Lung (tissue), 11 donors: ENCODE measurements at regions not wholly inside any gene's neighbourhood (a gene's known extent, or its start where the extent isn't known, plus 50 kb on each side); places are given as distances from the start of the nearest gene placed in this dataset.
A peak's percentile ranks its signal among the peaks of the same experiment; 100 is the strongest.

ENCODE experiments used
- ATAC-seq: fragments of 200-7000 bp; cut with Tn5 transposase; one replicate; pipeline ENCODE4 v1.9.1; 2020; ENCODE audit warnings: moderate number of reproducible peaks; ENCODE audit not compliant: insufficient read depth, low FRiP score
- DNase-seq, 3 donors: peaks; one replicate each; pipeline ENCODE4 v3.0.0-alpha.2; 2013 to 2017
- H3K27ac ChIP-seq, 2 donors: one replicate each; pipeline ENCODE4 v1.5.1; 2013; ENCODE audit warnings: mild to moderate bottlenecking in 2 of 2, moderate library complexity in 2 of 2, control low read depth in 1 of 2, inconsistent platforms in 1 of 2, low read depth in 1 of 2, low read length in 1 of 2
- H3K27me3 ChIP-seq, 3 donors: one replicate each; pipeline ENCODE4 v1.5.1; 2013; ENCODE audit warnings: low read length in 2 of 3; ENCODE audit not compliant: control insufficient read depth in 3 of 3, insufficient read depth in 3 of 3
- H3K36me3 ChIP-seq, 4 donors: one replicate each; pipeline ENCODE4 v1.5.1; 2013; ENCODE audit warnings: low read length in 4 of 4, mild to moderate bottlenecking in 1 of 4, moderate library complexity in 1 of 4; ENCODE audit not compliant: control insufficient read depth in 4 of 4, insufficient read depth in 4 of 4
- H3K4me1 ChIP-seq, 5 donors: one replicate each; pipeline ENCODE4 v1.5.1; 2013; ENCODE audit warnings: low read length in 5 of 5, mild to moderate bottlenecking in 2 of 5, moderate library complexity in 1 of 5; ENCODE audit not compliant: control insufficient read depth in 5 of 5, insufficient read depth in 5 of 5
- H3K4me3 ChIP-seq: one replicate; pipeline ENCODE4 v1.5.1; 2013; ENCODE audit warnings: mild to moderate bottlenecking, control low read depth, moderate library complexity
- H3K9ac ChIP-seq, 2 donors: one replicate each; pipeline ENCODE4 v1.5.1; 2013; ENCODE audit warnings: low read length in 2 of 2, control low read depth in 1 of 2; ENCODE audit not compliant: insufficient read depth in 1 of 2
- H3K9me3 ChIP-seq, 4 donors: one replicate each; pipeline ENCODE4 v1.5.1; 2013; ENCODE audit warnings: low read length in 3 of 4, mild to moderate bottlenecking in 1 of 4, moderate library complexity in 1 of 4; ENCODE audit not compliant: control insufficient read depth in 4 of 4, insufficient read depth in 3 of 4
- CTCF ChIP-seq: IDR thresholded peaks from 2 replicates; pipeline ENCODE4 v1.5.1; 2012; ENCODE audit warnings: mild to moderate bottlenecking; ENCODE audit errors: control extremely low read depth, extremely low read depth
- WGBS, 2 donors: extraction: QIAGEN DNeasy Blood & Tissue Kit; methylation state at CpG; one replicate each; pipeline ENCODE4 v1.1.7; 2013; 5-methylcytosine and 5-hydroxymethylcytosine counted together
- donor health status: control.
- donor health status: control.
- donor health status: Bipolar disorder and iron deficiency.
- donor health status: healthy.
- donor health status: DM: yes; HTN: yes; CAD: no.

DNA sequence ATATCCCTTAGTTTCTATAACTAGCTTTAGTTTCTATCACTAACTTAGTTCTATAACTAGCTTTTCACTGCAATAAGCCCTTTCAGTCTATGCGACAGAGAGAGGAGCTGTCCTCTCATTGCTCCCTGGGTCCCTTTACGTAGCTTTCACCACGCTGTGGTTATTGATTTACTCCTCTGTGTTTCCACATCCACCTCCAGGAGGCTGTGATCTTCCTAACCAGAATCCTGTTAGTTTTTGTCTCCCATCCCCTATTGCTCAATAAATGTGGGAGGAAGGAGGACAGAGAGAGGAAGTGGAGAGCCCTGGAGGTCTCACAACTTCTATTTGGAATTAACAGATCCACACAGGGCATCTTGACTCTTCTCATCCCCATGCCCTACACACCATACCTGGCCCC, 1036.1 kb downstream of the MCTP2 start:
- 56 to 73% methylated on average over 3 of the region's 3 CpGs for WGBS, 2 donors
- peaks cover 0 to 21% (median 0%) of the 10 kb centered on the region in 5 donors for H3K4me1 ChIP-seq
- H3K4me3 ChIP-seq, result no peak overlapping the region
- H3K36me3 ChIP-seq, result no peaks in the 10 kb centered on the region
- no peak overlapping the region for H3K9ac ChIP-seq
- no peaks in the 10 kb centered on the region for H3K9me3 ChIP-seq
- TF ChIP-seq CTCF, result no peak
- no peaks in the 10 kb centered on the region for H3K27me3 ChIP-seq
- H3K27ac ChIP-seq, result no peak overlapping the region
- DNase-seq (no peak), ATAC-seq (no peak)

DNA sequence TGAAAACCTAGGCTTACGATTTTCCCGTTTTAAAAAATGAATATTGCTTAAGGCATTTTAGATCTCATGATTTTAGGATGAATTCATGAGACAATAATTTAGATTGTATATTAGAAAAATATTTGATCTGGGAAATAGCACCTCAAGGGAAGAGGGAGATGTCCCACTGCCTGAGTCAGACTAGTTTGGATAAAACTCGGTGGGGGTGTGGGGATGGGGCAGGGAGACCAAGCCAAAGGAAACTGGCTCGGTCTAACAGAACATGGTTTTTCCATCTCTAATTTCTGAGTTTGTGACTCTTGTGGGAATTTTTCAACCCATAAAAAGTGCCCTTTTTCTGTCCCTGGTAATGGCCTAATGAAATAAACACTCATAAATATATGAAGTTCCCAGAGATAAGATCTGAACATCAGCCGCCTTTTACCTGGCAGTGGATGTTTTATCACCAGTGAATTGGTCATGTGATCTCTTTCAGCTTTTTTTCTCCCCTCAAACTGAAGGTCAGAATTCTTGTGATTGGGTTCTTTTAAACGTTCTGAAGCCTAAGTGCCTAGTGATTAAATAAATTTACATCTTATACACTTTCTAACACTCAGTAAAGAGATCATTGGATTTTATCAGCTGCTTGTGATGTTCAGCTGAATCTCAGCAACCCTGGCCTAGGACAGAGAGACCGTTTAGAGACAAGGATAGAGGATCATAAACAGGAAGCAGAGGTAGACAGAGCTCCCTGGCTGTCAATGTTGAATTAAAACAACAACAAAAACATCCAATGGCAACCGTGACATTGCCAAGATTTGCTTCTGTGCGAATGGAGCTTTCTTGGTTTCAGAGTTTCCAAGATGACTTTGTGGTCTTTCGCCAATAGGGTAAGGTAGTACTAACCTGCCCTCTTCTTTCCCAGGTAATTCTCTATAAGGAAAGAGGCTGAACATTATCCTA, 1038.2 kb downstream of the MCTP2 start:
- Histone ChIP-seq H3K9me3 (no peaks in the 10 kb centered on the region), H3K36me3 (no peaks in the 10 kb centered on the region), H3K9ac (no peak overlapping the region), H3K27ac (no peak overlapping the region), H3K27me3 (no peaks in the 10 kb centered on the region), H3K4me3 (no peak overlapping the region), H3K4me1 (peaks cover 0 to 13% (median 0%) of the 10 kb centered on the region in 5 donors)
- DNase-seq (peak in 2 of 3 donors; percentile 55 to 56), ATAC-seq (no peak)
- no peak for TF ChIP-seq CTCF
- 67% methylated on average over 10 of the region's 10 CpGs for WGBS, 2 donors

- Histone ChIP-seq H3K4me3 (no peak overlapping the region), H3K27me3 (peaks cover 0 to 2% (median 0%) of the 10 kb centered on the region in 3 donors), H3K9me3 (no peaks in the 10 kb centered on the region), H3K36me3 (no peaks in the 10 kb centered on the region), H3K9ac (no peak overlapping the region), H3K27ac (no peak overlapping the region), H3K4me1 (peaks cover 0 to 23% (median 6%) of the 10 kb centered on the region in 5 donors)
- ATAC-seq, result no peak
- DNase-seq, result no peak
- TF ChIP-seq CTCF, result no peak
- 68 to 79% methylated on average over 4 of the region's 4 CpGs for WGBS, 2 donors
Measured at GRCh38 chr15:95274101-95274500, 1042.7 kb downstream of the MCTP2 start.
